22Rv1 (cell line): ENCODE measurements at regions not wholly inside any gene's neighbourhood (a gene's known extent, or its start where the extent isn't known, plus 50 kb on each side); places are given as distances from the start of the nearest gene placed in this dataset.
"Not testable (repeated sequence)": the region's sequence is repeated elsewhere in the genome, so short reads cannot be mapped to it uniquely, and the experiment has no call there.

Source experiments
- H3K27ac ChIP-seq: fragments of 450-650 bp; 2 replicates; pipeline ENCODE4 v1.5.1; 2017
- CTCF ChIP-seq: fragments of 450-650 bp; IDR thresholded peaks from 2 replicates; pipeline ENCODE4 v1.5.1; 2017; ENCODE audit warnings: mild to moderate bottlenecking
- ZFX ChIP-seq: fragments of 450-650 bp; IDR thresholded peaks from 2 replicates; pipeline ENCODE4 v1.6.1; 2017; ENCODE audit warnings: antibody characterized with exemption, borderline replicate concordance

GRCh38 chr13:91248249-91248648, 99.2 kb upstream of the MIR17HG start:
- H3K27ac ChIP-seq: no peak overlapping the region
- TF ChIP-seq ZFX (no peak), CTCF (no peak)

- H3K27ac ChIP-seq: no peak overlapping the region
- TF ChIP-seq CTCF (no peak), ZFX (no peak)
Measured at GRCh38 chr13:91249370-91249769, 98.1 kb upstream of the MIR17HG start.

- no peak for TF ChIP-seq ZFX
- no peak for TF ChIP-seq CTCF
- H3K27ac ChIP-seq: no peak overlapping the region
Measured at GRCh38 chr13:91249861-91250260, 97.6 kb upstream of the MIR17HG start.

GRCh38 chr13:91251573-91251972, 95.9 kb upstream of the MIR17HG start:
- H3K27ac ChIP-seq: not testable (repeated sequence)

- TF ChIP-seq CTCF: no peak
- TF ChIP-seq ZFX: no peak
- H3K27ac ChIP-seq: no peak overlapping the region
Measured at GRCh38 chr13:91264484-91264883, 83.0 kb upstream of the MIR17HG start.

GRCh38 chr13:91269237-91269636, 78.2 kb upstream of the MIR17HG start:
- H3K27ac ChIP-seq: no peak overlapping the region
- no peak for TF ChIP-seq CTCF
- no peak for TF ChIP-seq ZFX

- H3K27ac ChIP-seq: no peak overlapping the region
- TF ChIP-seq ZFX: no peak
- TF ChIP-seq CTCF: no peak
Measured at GRCh38 chr13:91270031-91270430, 77.5 kb upstream of the MIR17HG start.

GRCh38 chr13:91272235-91272777, 75.2 kb upstream of the MIR17HG start:
- TF ChIP-seq ZFX (no peak), CTCF (no peak)
- no peak overlapping the region for H3K27ac ChIP-seq
